ENCODE measurements at regions not wholly inside any gene's neighbourhood (a gene's known extent, or its start where the extent isn't known, plus 50 kb on each side); places are given as distances from the start of the nearest gene placed in this dataset.

DNA sequence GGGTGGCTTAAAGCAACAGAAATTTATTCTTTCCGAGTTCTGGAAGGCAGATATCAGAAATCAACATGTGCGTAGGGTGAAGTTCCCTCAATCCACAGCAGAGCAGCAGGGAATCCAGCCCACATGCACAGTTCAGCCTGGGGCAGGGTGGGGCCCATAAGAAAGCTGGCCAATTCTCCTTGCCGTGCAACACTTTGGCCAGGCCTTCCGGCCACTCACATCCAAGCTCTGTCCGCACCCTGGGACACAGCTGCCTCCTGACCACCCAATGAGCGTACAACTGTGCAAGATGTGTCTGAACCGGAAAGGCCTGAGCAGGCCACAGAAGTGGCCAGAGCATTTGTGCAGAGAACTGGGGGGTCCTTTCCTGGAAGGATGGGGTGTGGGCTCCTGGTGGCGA lies 274.9 kb downstream of the GADD45G start:
- no peak for DNase-seq (ENCODE audit: low read depth)
- H3K4me3 ChIP-seq (replicated peaks; ENCODE audit: low read depth, low read length): no peak overlapping the region
- TF ChIP-seq CTCF (IDR thresholded peaks at IDR 0.05; ENCODE audit: low read length, missing control alignments): no peak

DNA sequence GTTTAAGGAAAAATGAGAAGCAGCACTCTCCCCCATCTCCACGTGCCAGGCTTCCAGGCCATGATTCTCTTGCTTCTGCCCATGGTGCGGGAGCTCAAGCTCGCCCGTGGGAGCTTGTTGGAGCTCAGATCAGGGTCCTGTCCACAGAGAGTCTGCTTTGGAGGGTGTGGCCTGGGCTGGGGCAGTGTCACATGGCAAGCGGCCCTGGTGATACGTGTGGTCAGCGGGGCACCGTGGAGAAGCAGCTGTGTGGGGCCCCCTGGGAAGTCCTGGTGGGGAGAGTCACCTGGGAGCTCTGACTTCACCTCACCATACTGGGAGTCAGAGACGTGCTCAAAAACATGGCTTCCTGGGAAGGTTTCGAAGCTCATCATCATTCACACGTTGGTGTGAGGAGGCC lies 275.3 kb downstream of the GADD45G start:
- no peak overlapping the region for H3K4me3 ChIP-seq (replicated peaks; ENCODE audit: low read depth, low read length)
- DNase-seq (ENCODE audit: low read depth): no peak
- TF ChIP-seq CTCF (IDR thresholded peaks at IDR 0.05; ENCODE audit: low read length, missing control alignments): no peak

- TF ChIP-seq CTCF (IDR thresholded peaks at IDR 0.05; ENCODE audit: low read length, missing control alignments): no peak
- H3K4me3 ChIP-seq (replicated peaks; ENCODE audit: low read depth, low read length): no peak overlapping the region
- no peak for DNase-seq (ENCODE audit: low read depth)
Observed at GRCh38 chr9:89880721-89881120, 275.9 kb downstream of the GADD45G start.

DNA sequence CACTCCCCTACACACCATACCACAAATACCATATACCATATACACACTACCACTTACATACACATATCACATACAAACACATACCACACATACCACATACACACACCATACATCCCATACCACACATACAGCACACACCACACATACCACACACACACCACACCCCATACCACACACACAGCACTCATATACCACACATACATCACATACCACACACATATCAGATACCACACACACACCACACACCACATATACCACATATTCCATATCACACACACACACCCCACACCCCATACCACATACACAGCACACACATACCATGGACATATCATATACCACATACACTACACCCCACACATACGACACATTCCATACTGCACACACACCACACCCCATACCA lies 276.6 kb downstream of the GADD45G start:
- no peak for TF ChIP-seq CTCF (IDR thresholded peaks at IDR 0.05; ENCODE audit: low read length, missing control alignments)
- no peak for DNase-seq (ENCODE audit: low read depth)
- H3K4me3 ChIP-seq (replicated peaks; ENCODE audit: low read depth, low read length): no peak overlapping the region

- no peak for TF ChIP-seq CTCF (IDR thresholded peaks at IDR 0.05; ENCODE audit: low read length, missing control alignments)
- H3K4me3 ChIP-seq (replicated peaks; ENCODE audit: low read depth, low read length): no peak overlapping the region
- DNase-seq (ENCODE audit: low read depth): no peak
Observed at GRCh38 chr9:89882930-89883361, 278.1 kb downstream of the GADD45G start.

DNA sequence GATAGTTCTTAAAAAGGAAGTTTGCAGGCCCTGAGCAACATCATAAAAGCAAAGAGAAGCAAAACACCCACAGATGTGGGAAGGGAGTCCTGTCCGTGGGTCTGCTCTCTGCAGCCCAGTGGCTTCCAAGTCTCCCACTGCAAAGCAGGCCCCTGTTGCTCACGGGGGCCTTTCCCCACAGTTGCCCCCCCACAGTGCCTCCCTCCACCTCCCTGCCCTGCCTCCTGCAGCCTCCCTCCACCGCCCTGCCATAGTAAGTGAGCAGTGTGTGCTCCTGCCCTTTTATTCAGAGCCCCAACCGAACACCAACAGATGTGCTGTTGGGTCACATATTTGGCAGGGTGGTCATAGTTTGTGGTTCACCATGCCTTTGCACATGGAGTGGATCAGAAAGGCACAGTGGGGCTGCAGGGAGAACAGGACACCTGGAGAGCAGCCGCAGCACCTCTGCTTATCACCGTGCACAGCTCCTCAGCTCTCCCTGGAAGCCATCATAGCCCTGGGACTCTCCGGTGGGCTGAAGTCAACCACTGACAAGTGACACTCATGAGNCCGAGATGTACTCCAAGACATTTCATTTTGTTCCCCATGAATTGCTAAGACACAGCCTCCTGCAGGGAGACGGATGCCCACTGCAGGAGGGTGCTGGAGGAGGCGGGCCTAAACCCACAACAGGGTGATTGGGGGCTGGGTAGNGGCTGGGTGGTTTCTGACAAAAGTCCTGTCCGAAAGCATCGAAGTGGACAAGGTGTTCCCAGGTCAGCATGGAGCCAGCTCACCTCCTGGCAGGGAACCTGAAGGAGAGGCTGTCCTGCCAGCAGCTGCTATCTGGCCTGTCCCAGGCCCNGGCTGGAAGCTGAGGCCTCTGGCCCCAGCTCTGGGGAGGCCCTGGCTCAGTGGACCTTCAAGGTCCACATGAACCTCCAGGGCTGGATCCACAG lies 278.9 kb downstream of the GADD45G start:
- DNase-seq (ENCODE audit: low read depth): no peak
- no peak for TF ChIP-seq CTCF (IDR thresholded peaks at IDR 0.05; ENCODE audit: low read length, missing control alignments)
- no peak overlapping the region for H3K4me3 ChIP-seq (replicated peaks; ENCODE audit: low read depth, low read length)
